Testis (tissue), 2 donors: ENCODE measurements at regions not wholly inside any gene's neighbourhood (a gene's known extent, or its start where the extent isn't known, plus 50 kb on each side); places are given as distances from the start of the nearest gene placed in this dataset.

ENCODE experiments used
- DNase-seq: peaks from one replicate; pipeline ENCODE4 v3.0.0-alpha.2; 2019
- H3K27ac ChIP-seq, 2 donors: fragments of 200-600 bp; sonication (generic); one replicate each; pipeline ENCODE4 v1.5.1; 2019
- H3K27me3 ChIP-seq: fragments of 200-600 bp; sonication (generic); one replicate; pipeline ENCODE4 v1.5.1; 2019
- H3K36me3 ChIP-seq: fragments of 200-600 bp; sonication (generic); one replicate; pipeline ENCODE4 v1.5.1; 2017; ENCODE audit warnings: low read depth; ENCODE audit errors: missing control alignments
- H3K4me1 ChIP-seq: fragments of 200-600 bp; sonication (generic); one replicate; pipeline ENCODE4 v1.5.1; 2019
- H3K4me3 ChIP-seq, 2 donors: fragments of 200-600 bp; sonication (generic); one replicate each; pipeline ENCODE4 v1.5.1; 2017 to 2019
- H3K9me3 ChIP-seq: fragments of 200-600 bp; sonication (generic); one replicate; pipeline ENCODE4 v1.5.1; 2017
- POLR2A ChIP-seq: fragments of 450-650 bp; IDR thresholded peaks from one replicate; pipeline ENCODE4 v1.6.1; 2017; ENCODE audit warnings: antibody characterized with exemption, mild to moderate bottlenecking, moderate library complexity
- WGBS, 2 donors: methylation state at CpG; one replicate each; pipeline ENCODE4 v1.1.5; 2018; 5-methylcytosine and 5-hydroxymethylcytosine counted together
- intact Hi-C: fragments of 100-400 bp; cut with DNase I; formaldehyde crosslinking; loops from one replicate; pipeline ENCODE4 v1.15.1; 2023; ENCODE audit warnings: low total_unique reads
- TF ChIP-seq, protein P1 (sequence below), 3 experiments: fragments of 450-650 bp in 2 of 3; fragments of 200-600 bp in 1 of 3; sonication (generic) in 1 of 3; IDR thresholded peaks; one replicate each; pipeline ENCODE4 v1.5.1; 2016 to 2019; ENCODE audit warnings: antibody characterized with exemption in 3 of 3, mild to moderate bottlenecking in 2 of 3, moderate library complexity in 1 of 3

DNA sequence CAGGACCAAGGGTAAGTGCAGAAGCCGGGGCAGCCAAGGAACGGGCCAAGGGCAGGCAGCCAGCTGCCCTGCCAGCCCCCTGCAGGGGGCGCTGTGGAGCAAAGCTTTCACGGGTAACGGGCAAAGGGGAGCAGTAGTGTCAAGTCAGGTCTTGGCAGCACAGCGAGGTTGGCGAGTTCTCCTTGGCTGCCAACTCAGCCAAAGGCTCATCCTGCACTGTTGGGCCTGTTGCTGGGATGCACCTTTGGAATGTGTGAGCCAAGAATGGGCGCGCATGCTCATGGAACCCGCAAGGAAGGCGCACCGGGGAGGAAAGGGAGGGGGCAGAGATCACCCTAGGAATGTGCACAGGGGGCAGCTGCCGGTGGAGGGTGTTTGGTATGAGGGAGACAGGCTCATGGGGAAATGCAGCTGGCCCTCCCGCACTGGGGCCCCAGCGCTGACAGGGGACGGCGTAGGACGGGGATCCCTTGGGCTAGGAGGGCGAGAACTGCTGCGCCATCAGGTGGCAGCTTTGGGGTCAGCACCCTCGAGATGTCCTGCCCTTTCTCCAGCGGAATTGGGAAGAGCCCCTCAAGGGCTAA is 138.0 kb downstream of the ASCL4 start:
- DNase-seq, result peak; percentile 79
- 0 to 3% methylated on average over 18 to 22 of the region's 22 CpGs for WGBS, 2 donors
- peak overlapping the region; percentile 34 to 53 for H3K4me3 ChIP-seq

DNA sequence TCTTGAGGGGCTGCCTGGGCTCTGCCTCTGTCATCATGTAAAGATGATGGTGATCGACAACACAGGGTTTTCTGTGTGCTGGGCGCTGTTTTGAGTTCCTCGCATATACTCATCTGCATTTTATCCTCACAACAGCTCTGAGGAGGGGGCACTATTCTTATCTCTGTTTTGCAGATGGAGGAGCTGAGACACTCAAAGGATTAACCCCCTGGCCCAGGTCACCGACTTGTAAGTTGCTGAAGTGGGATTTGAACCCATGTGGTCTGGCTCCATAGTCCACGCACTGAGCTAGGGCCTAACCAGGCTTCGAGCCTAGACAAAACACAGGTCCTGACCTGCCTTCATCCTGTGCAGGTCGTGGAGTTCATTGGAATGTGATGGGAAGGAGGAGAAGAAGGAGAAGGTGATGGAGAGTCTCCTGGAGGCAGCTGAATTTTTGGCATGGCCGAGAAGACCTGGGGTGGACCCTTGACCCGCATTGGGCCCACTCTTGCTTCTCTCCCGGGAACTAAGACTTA is 140.0 kb downstream of the ASCL4 start:
- H3K4me1 ChIP-seq, result no peaks in the 10 kb centered on the region
- 67 to 68% methylated on average over 10 of the region's 10 CpGs for WGBS, 2 donors
- H3K4me3 ChIP-seq, result no peak overlapping the region
- intact Hi-C loops, result no loop called here
- no peak overlapping the region for H3K27ac ChIP-seq
- TF ChIP-seq, protein P1, sequence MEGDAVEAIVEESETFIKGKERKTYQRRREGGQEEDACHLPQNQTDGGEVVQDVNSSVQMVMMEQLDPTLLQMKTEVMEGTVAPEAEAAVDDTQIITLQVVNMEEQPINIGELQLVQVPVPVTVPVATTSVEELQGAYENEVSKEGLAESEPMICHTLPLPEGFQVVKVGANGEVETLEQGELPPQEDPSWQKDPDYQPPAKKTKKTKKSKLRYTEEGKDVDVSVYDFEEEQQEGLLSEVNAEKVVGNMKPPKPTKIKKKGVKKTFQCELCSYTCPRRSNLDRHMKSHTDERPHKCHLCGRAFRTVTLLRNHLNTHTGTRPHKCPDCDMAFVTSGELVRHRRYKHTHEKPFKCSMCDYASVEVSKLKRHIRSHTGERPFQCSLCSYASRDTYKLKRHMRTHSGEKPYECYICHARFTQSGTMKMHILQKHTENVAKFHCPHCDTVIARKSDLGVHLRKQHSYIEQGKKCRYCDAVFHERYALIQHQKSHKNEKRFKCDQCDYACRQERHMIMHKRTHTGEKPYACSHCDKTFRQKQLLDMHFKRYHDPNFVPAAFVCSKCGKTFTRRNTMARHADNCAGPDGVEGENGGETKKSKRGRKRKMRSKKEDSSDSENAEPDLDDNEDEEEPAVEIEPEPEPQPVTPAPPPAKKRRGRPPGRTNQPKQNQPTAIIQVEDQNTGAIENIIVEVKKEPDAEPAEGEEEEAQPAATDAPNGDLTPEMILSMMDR (IDR thresholded peaks at IDR 0.05), result no peak
- TF ChIP-seq POLR2A, result no peak
- no peaks in the 10 kb centered on the region for H3K36me3 ChIP-seq
- no peaks in the 10 kb centered on the region for H3K9me3 ChIP-seq
- H3K27me3 ChIP-seq, result no peaks in the 10 kb centered on the region
- DNase-seq, result no peak

More for the DNA sequence above, 138.0 kb downstream of the ASCL4 start:
- H3K27ac ChIP-seq, result no peak overlapping the region
- H3K27me3 ChIP-seq, result no peaks in the 10 kb centered on the region
- H3K36me3 ChIP-seq, result no peaks in the 10 kb centered on the region
- no peak for TF ChIP-seq POLR2A
- TF ChIP-seq, protein P1 (IDR thresholded peaks at IDR 0.05), result peak; percentile 43 to 85 (median 66)
- intact Hi-C loops, result no loop called here
- H3K9me3 ChIP-seq, result no peaks in the 10 kb centered on the region
- H3K4me1 ChIP-seq, result no peaks in the 10 kb centered on the region

DNA sequence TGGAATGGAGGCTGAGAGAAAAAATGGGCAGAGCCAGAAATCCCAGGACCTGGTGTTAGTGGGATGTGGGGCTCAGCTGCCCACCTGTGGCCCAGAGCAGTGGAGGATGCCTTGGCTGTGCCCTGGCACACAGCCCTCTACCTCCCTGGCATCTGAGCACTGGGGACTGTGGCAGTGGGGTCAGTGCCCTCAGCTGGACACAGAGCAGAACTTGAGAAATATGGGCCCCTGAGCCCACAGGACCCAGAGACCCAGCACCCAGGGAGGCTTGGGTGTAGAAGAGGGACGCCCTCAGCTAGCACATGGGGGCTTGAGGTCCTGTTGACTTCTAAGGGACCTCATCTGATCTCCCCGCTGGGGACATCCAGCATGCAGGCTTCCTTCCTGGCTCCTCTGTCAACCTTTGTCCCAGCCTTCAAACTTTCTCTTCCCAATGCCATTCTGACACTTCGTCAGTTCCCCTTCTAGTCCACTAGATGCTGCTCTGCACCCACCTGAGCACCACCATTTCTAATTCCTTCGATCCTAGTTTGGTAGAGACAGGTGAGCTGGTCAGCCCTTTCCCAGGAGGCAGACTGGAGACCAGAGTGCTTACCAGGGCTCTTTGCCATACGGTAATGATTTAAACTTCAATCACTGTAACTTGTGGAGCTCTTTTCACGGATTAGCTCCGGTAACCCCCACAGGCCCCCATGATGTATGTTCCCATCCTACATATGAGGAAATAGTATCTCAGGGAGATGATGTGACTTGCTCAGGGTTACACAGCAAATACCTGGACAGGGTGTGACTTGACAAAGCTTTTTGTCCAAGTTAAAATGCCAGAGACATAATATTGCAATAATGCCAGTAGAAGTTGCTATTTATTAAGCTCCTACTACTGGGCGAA is 143.7 kb downstream of the ASCL4 start:
- Histone ChIP-seq H3K36me3 (no peaks in the 10 kb centered on the region), H3K4me1 (no peaks in the 10 kb centered on the region), H3K9me3 (no peaks in the 10 kb centered on the region), H3K27me3 (no peaks in the 10 kb centered on the region), H3K4me3 (no peak overlapping the region), H3K27ac (no peak overlapping the region)
- peak; percentile 17 for DNase-seq
- 33 to 46% methylated on average over 8 of the region's 8 CpGs for WGBS, 2 donors
- intact Hi-C loops, result no loop called here
- TF ChIP-seq, protein P1 (IDR thresholded peaks at IDR 0.05), result peak in 1 of 3 experiments; percentile 42
- no peak for TF ChIP-seq POLR2A

DNA sequence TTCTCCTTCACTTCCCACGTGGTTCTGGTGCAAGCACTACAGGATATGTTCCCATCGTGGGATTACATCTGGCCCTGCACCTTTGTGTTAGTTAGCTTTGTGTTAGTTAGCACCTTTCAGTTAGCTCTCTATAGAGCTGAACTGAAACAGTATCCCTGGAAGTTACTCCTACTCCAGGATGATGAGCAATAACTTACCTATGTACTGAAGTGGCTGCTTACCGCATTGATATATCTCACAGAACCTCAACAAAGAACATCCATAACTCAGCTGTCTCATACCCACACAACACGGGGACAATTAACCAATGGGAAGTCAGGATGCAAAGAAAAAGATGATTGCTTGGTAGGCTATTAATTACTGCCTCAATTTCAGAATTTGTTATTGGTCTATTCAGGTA is 146.6 kb downstream of the ASCL4 start:
- TF ChIP-seq POLR2A, result no peak
- TF ChIP-seq, protein P1 (IDR thresholded peaks at IDR 0.05), result no peak
- Histone ChIP-seq H3K9me3 (no peaks in the 10 kb centered on the region), H3K4me3 (no peak overlapping the region), H3K36me3 (no peaks in the 10 kb centered on the region), H3K27ac (no peak overlapping the region), H3K27me3 (no peaks in the 10 kb centered on the region), H3K4me1 (no peaks in the 10 kb centered on the region)
- intact Hi-C loops, result no loop called here
- WGBS, 2 donors, result 64 to 70% methylated on average over 4 of the region's 4 CpGs
- DNase-seq, result no peak
